ENCODE measurements at regions not wholly inside any gene's neighbourhood (a gene's known extent, or its start where the extent isn't known, plus 50 kb on each side); places are given as distances from the start of the nearest gene placed in this dataset.
"Not testable (repeated sequence)": the region's sequence is repeated elsewhere in the genome, so short reads cannot be mapped to it uniquely, and the experiment has no call there.

GRCh38 chr7:132030086-132030568, 473.7 kb upstream of the PODXL start:
- no peak for DNase-seq (ENCODE audit: low read depth)

DNA sequence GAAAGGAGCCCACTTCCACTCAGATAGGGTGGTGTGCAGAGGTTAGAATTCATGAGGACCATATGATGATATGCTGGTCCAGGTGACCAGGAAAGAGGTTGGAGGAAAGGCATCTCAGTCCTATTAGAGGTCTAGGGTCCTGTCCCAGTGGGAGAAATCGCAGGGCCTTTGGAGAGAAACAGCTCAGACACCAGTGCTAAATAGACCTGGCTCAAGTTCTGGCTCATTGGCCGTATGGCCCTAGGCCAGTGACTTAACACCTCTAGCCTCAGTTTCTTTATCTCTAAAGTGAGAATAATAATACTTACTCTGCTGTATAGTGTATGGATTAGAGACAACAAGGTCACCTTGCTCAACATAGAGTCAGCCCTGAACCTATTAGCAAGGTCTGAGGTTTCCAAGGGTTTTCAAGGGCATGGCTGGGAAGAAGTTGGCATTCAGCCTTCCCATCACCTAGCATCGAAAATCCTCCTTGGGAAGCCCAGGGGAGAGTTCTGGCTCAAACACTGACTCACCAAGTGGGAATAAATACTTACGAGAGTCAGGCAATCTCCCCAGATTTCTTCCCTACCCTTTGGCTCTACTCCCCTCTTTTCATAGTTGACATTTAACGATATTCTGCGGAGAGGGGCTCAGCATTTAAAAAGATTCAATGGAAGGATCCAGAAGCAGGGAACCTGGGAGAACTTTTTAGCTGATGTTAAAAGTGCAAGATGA, 473.1 kb upstream of the PODXL start:
- no peak for DNase-seq (ENCODE audit: low read depth)

- no peak for DNase-seq (ENCODE audit: low read depth)
These were observed 471.9 kb upstream of the PODXL start for GRCh38 chr7:132028144-132028920.

DNA sequence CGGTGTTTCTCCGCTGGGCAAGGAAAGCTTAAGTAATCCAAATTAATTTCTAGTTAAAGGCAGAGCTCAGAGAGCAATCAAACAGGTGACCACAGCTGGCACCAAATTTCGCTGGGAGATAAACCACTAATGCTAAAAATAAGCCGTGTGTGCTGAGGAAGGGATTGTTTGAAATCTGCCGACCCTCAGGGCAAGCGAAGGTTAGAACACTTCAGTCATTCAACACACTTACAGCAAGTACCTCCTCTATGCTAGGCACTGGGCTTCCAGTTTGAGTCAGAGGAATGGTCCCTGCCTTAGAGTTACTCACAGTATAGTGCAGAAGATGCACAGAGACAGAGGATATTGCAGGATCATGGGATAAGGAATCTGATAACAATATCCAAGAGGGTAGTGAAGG, 467.9 kb upstream of the PODXL start:
- no peak for DNase-seq (ENCODE audit: low read depth)

GRCh38 chr7:132023466-132023865, 467.0 kb upstream of the PODXL start:
- DNase-seq (ENCODE audit: low read depth) = no peak

GRCh38 chr7:132022188-132022587, 465.8 kb upstream of the PODXL start:
- no peak for DNase-seq (ENCODE audit: low read depth)

GRCh38 chr7:132019703-132020102, 463.3 kb upstream of the PODXL start:
- no peak for DNase-seq (ENCODE audit: low read depth)

GRCh38 chr7:132009778-132010177, 453.4 kb upstream of the PODXL start:
- no peak for DNase-seq (ENCODE audit: low read depth)

DNA sequence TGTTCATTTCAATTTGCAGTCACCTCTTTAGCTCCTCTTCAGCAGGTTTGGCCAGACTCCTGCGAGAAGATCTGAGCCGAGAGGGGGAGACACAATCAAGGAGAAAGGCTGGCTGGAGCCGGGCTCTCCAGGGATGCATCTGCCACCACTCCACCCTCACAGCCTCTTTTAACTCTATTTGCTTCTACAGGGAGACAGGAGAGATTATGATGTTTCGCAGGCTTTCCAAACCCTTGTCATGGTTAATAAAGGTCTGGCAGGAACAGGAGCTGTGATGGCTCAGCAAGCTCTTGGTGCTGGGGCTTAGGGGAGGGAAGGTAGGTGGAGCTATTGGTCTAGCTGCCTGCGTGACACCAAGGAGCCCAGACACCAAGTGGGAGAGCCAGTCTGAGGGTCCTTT, 448.1 kb upstream of the PODXL start:
- no peak for DNase-seq (ENCODE audit: low read depth)

DNA sequence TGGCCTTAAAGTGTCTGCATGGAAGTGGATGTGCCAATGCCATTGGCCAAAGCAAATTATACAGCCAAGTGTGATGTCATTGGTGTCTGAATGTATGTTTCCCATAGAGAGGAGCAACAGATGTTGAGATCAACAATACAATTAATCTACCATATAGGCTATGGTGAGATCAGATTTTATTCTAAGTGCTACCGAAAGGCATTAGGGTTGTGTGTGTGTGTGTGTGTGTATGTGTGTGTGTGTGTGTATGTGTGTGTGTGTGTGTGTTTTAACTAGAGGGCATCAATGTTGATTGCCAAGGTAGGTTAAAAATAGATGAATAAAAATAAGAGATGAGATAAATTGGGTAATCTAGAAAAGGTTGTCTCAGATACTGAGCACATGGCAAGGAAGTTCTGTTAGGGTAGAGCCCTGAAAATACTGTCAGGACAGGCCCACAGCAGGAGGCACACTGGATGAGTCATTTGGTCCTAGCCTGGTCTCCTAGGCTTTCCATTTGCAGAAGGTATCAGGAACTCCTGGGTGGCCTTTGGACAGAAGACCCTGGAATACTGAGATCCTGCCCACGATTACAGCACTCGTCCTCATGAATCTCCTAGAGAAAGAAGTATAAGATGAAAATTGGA, 446.0 kb upstream of the PODXL start:
- no peak for DNase-seq (ENCODE audit: low read depth)

DNA sequence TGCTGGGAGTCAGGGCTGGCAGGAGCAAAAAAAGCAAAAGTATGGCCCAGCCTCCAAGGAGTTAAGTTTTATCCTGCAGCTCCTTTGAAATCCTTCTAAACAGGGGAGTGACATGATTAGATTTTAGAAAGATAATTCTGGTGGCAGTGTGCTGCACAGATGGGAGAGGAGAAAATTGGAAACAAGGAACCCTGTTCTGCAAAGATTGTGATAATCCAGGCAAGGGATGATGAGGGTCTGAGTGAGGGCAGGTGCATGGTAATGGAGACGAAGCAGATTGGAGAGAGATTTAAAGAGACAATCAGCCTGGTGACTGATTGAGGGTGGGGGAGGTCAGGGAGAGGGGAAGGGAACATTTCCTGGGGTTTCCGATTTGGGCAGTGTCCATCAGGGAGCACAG, 444.7 kb upstream of the PODXL start:
- DNase-seq (ENCODE audit: low read depth) = no peak

- no peak for DNase-seq (ENCODE audit: low read depth)
These were observed 442.8 kb upstream of the PODXL start for GRCh38 chr7:131999193-131999592.

GRCh38 chr7:131995324-131995723, 438.9 kb upstream of the PODXL start:
- DNase-seq (ENCODE audit: low read depth) = no peak

DNA sequence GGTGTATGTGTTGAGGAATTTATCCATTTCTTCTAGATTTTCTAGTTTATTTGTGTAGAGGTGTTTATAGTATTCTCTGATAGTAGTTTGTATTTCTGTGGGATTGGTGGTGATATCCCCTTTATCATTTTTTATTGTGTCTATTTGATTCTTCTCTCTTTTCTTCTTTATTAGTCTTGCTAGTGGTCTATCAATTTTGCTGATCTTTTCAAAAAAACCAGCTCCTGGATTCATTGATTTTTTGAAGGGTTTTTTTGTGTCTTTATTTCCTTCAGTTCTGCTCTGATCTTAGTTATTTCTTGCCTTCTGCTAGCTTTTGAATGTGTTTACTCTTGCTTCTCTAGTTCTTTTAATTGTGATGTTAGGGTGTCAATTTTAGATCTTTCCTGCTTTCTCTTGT, 424.6 kb upstream of the PODXL start:
- not testable (repeated sequence) for DNase-seq (ENCODE audit: low read depth)

DNA sequence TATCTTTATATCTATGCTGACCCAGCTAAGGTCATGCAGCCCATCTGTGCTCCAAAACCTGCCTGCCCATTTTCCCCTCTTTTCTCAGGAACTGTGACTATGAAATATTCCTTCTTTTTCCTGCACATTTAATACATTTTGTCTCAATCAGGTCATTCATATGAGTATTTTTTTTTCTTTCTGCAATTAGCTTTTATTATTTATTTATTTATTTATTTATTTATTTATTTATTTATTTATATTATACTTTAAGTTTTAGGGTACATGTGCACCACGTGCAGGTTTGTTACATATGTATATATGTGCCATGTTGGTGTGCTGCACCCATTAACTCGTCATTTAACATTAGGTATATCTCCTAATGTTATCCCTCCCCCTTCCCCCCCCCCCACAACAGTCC, 421.7 kb upstream of the PODXL start:
- DNase-seq (ENCODE audit: low read depth) = not testable (repeated sequence)

DNA sequence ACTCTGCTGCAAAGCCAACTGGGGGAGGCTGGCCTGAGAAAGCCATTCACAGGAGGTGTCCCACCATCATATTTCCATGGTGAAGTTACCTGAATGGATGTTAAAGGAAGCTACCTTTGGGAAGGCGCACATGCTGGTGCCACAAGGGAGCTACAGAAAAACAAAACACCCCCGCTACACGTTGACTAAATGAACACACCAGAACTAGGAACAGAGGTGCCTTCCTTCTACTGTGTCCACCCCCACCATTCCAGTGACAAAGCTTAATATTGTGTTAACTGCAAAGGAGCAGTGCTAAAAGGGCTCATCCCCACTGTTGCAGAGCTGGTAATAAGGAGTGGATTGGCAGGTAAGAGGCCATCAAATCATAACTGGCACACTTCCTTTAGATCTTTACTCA, 420.0 kb upstream of the PODXL start:
- DNase-seq (ENCODE audit: low read depth) = no peak

GRCh38 chr7:131974671-131975070, 418.2 kb upstream of the PODXL start:
- DNase-seq (ENCODE audit: low read depth) = no peak

- no peak for DNase-seq (ENCODE audit: low read depth)
These were observed 415.8 kb upstream of the PODXL start for GRCh38 chr7:131972251-131972650.

DNA sequence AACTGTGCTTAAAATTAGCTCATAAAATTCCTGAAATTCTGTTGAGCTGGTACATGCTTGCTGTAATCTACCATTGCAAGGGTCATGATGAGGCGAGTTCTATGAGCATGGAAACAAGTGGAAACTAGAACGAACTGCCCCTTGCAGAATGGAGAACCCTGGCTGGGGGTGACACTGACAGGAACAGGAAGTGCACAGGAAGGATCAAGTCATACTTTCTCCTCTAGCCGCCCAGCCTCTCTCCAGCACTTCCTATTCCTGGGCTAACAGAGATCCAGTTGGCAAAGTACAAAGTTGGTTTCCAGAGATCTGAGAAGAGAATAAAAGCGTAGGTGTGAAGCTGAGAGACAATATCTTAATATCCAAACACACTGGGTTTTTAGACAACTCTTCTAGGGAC, 414.2 kb upstream of the PODXL start:
- no peak for DNase-seq (ENCODE audit: low read depth)

DNA sequence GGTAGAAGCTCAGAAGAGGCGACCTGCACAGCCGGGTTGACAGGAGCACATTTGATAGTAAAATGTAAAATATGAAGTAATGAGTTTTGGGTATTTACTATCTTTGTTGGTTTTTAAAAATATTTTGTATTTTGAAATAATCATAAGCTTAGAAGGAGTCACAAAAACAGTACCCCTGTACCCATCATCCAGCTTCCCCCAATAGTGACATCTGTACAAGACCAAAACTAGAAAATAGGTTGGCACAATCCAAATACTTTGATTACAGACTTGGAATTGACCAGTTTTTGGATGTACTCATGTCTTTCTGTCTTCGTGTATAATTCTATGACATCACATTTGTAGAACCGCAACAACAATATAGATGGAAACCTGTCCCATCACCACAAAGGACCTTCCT, 413.1 kb upstream of the PODXL start:
- DNase-seq (ENCODE audit: low read depth) = no peak

- no peak for DNase-seq (ENCODE audit: low read depth)
These were observed 410.8 kb upstream of the PODXL start for GRCh38 chr7:131967216-131967730.

DNA sequence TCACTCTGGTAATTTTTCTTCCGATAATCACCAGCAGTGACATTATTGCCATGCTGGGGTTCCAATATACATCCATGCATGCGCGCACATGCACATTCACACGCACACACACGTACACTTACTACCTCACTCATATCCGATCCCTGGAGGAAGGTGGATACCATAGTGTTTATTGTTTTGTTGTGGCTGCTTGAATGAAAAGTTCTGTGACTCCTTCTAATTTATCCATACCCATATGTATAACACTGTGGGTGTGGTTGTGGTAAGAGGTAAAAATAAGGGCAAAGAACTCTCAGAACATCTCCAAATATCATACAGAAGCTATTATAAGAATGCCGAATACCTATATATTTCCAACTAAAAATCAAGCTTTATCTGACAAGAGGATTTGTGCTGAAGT, 407.8 kb upstream of the PODXL start:
- DNase-seq (ENCODE audit: low read depth) = no peak

All from fibroblast of gingiva (primary cell).